ENCODE measurements at regions not wholly inside any gene's neighbourhood (a gene's known extent, or its start where the extent isn't known, plus 50 kb on each side); places are given as distances from the start of the nearest gene placed in this dataset.

DNA sequence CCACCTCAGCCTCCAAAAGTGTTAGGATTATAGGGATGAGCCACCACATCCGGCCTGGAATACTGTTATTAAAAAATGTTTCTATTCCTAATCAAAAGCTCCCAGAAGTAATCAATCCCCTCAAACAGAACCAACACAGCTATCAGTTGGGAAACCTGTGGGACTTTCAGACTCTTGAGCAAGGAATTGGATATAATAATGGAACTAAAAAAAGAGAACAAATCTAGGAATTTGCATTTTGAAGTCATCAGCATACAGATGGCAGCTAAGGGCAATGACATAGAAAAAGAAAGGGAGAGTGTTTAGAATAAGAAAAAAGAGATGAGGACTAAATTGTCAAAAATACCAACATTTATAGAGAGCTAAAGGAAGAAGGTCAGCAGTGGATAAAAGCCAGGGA lies 54.7 kb upstream of the AMN1 start:
- no peak overlapping the region for H3K4me3 ChIP-seq (ENCODE audit: low read depth, low read length)
- TF ChIP-seq, protein P1, sequence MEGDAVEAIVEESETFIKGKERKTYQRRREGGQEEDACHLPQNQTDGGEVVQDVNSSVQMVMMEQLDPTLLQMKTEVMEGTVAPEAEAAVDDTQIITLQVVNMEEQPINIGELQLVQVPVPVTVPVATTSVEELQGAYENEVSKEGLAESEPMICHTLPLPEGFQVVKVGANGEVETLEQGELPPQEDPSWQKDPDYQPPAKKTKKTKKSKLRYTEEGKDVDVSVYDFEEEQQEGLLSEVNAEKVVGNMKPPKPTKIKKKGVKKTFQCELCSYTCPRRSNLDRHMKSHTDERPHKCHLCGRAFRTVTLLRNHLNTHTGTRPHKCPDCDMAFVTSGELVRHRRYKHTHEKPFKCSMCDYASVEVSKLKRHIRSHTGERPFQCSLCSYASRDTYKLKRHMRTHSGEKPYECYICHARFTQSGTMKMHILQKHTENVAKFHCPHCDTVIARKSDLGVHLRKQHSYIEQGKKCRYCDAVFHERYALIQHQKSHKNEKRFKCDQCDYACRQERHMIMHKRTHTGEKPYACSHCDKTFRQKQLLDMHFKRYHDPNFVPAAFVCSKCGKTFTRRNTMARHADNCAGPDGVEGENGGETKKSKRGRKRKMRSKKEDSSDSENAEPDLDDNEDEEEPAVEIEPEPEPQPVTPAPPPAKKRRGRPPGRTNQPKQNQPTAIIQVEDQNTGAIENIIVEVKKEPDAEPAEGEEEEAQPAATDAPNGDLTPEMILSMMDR (IDR thresholded peaks at IDR 0.05; ENCODE audit: insufficient read depth, low read depth, low read length, missing control alignments), result no peak
- no peak for DNase-seq (ENCODE audit: low read depth)

- no peak for DNase-seq (ENCODE audit: low read depth)
- TF ChIP-seq, protein P1 (IDR thresholded peaks at IDR 0.05; ENCODE audit: insufficient read depth, low read depth, low read length, missing control alignments), result no peak
- H3K4me3 ChIP-seq (ENCODE audit: low read depth, low read length), result no peak overlapping the region
These were observed 53.2 kb upstream of the AMN1 start for GRCh38 chr12:31781894-31782540.

DNA sequence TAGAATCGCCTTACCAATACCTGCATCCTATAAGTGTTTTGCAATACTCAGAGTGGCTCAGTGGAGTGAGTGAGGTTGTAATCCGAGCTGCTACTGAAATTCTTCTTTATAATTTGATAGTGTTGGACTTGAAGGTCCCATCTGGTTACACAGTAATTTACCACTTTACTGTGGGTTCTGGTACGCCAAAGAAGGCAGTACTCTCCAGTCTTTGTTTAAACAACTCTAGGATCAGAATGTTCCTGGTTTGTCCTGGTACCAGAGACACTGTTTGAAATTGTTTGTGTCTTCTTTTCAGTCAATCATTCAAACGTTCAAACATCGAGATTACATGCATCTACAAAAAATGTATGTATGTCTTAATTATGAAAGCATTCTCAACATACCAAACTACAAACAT lies 51.3 kb upstream of the AMN1 start:
- TF ChIP-seq, protein P1 (IDR thresholded peaks at IDR 0.05; ENCODE audit: insufficient read depth, low read depth, low read length, missing control alignments), result no peak
- DNase-seq (ENCODE audit: low read depth), result no peak
- no peak overlapping the region for H3K4me3 ChIP-seq (ENCODE audit: low read depth, low read length)

- TF ChIP-seq, protein P1 (IDR thresholded peaks at IDR 0.05; ENCODE audit: insufficient read depth, low read depth, low read length, missing control alignments), result no peak
- H3K4me3 ChIP-seq (ENCODE audit: low read depth, low read length), result no peak overlapping the region
- DNase-seq (ENCODE audit: low read depth), result no peak
These were observed 49.9 kb upstream of the AMN1 start for GRCh38 chr12:31778687-31779086.
